Embryonic facial prominence (tissue), 1 donor: ENCODE measurements at regions not wholly inside any gene's neighbourhood (a gene's known extent, or its start where the extent isn't known, plus 50 kb on each side); places are given as distances from the start of the nearest gene placed in this dataset.
"Not testable (repeated sequence)": the region's sequence is repeated elsewhere in the genome, so short reads cannot be mapped to it uniquely, and the experiment has no call there.

Experiments used
- DNase-seq: peaks from one replicate; pipeline ENCODE4 v3.0.0-alpha.2; 2016; ENCODE audit errors: extremely low spot score

- DNase-seq: no peak
These were observed 632.5 kb downstream of the ISL1 start for GRCh38 chr5:52015760-52016159.

- DNase-seq: no peak
These were observed 634.3 kb downstream of the ISL1 start for GRCh38 chr5:52017567-52017966.

- DNase-seq: no peak
These were observed 641.1 kb downstream of the ISL1 start for GRCh38 chr5:52024359-52024758.

GRCh38 chr5:52029836-52030235 lies 646.6 kb downstream of the ISL1 start:
- not testable (repeated sequence) for DNase-seq

- no peak for DNase-seq
These were observed 658.6 kb downstream of the ISL1 start for GRCh38 chr5:52041842-52042241.

- no peak for DNase-seq
These were observed 659.9 kb downstream of the ISL1 start for GRCh38 chr5:52043137-52043536.

GRCh38 chr5:52043543-52043942 lies 660.3 kb downstream of the ISL1 start:
- DNase-seq: no peak

- DNase-seq: no peak
These were observed 668.5 kb downstream of the ISL1 start for GRCh38 chr5:52051759-52052158.

GRCh38 chr5:52063186-52063585 lies 679.9 kb downstream of the ISL1 start:
- no peak for DNase-seq

- DNase-seq: no peak
These were observed 681.9 kb downstream of the ISL1 start for GRCh38 chr5:52065182-52065581.

GRCh38 chr5:52069997-52070396 lies 686.7 kb downstream of the ISL1 start:
- DNase-seq: no peak

GRCh38 chr5:52073993-52074689 lies 690.9 kb downstream of the ISL1 start:
- no peak for DNase-seq

- no peak for DNase-seq
These were observed 694.9 kb downstream of the ISL1 start for GRCh38 chr5:52077941-52078815.

- not testable (repeated sequence) for DNase-seq
These were observed 685.4 kb upstream of the ITGA1 start for GRCh38 chr5:52102311-52102710.

- no peak for DNase-seq
These were observed 680.4 kb upstream of the ITGA1 start for GRCh38 chr5:52107210-52107905.

- DNase-seq: no peak
These were observed 667.9 kb upstream of the ITGA1 start for GRCh38 chr5:52119768-52120167.

- DNase-seq: no peak
These were observed 655.7 kb upstream of the ITGA1 start for GRCh38 chr5:52132053-52132452.

GRCh38 chr5:52134013-52134650 lies 653.6 kb upstream of the ITGA1 start:
- no peak for DNase-seq

- no peak for DNase-seq
These were observed 647.7 kb upstream of the ITGA1 start for GRCh38 chr5:52139888-52140615.

GRCh38 chr5:52148679-52149078 lies 639.0 kb upstream of the ITGA1 start:
- DNase-seq: no peak

- DNase-seq: no peak
These were observed 637.2 kb upstream of the ITGA1 start for GRCh38 chr5:52150501-52150900.
